ENCODE measurements at regions not wholly inside any gene's neighbourhood (a gene's known extent, or its start where the extent isn't known, plus 50 kb on each side); places are given as distances from the start of the nearest gene placed in this dataset.

GRCh38 chr2:33890686-33891085 lies 291.6 kb upstream of the FAM98A start:
- TF ChIP-seq CTCF (IDR thresholded peaks at IDR 0.05): no peak
- TF ChIP-seq POLR2A (IDR thresholded peaks at IDR 0.05): no peak
